HUES64 (cell line): ENCODE measurements at regions not wholly inside any gene's neighbourhood (a gene's known extent, or its start where the extent isn't known, plus 50 kb on each side); places are given as distances from the start of the nearest gene placed in this dataset.

Experiments
- H3K27ac ChIP-seq: 2 replicates; pipeline ENCODE4 v1.7.0; 2013; ENCODE audit warnings: low read depth, low read length, inconsistent platforms
- H3K27me3 ChIP-seq: 2 replicates; pipeline ENCODE4 v1.6.1; 2013; ENCODE audit warnings: mild to moderate bottlenecking, low read length; ENCODE audit not compliant: insufficient read depth
- H3K36me3 ChIP-seq: 2 replicates; pipeline ENCODE4 v1.6.1; 2013; ENCODE audit warnings: mild to moderate bottlenecking, low read length; ENCODE audit not compliant: insufficient read depth
- H3K4me1 ChIP-seq: 2 replicates; pipeline ENCODE4 v1.6.1; 2013; ENCODE audit warnings: mild to moderate bottlenecking, low read length, moderate library complexity; ENCODE audit not compliant: insufficient read depth
- H3K4me3 ChIP-seq: 2 replicates; pipeline ENCODE4 v1.5.1; 2013; ENCODE audit warnings: mild to moderate bottlenecking, low read length, moderate library complexity
- H3K9ac ChIP-seq: 2 replicates; pipeline ENCODE4 v1.6.1; 2013; ENCODE audit warnings: mild to moderate bottlenecking, low read depth, low read length
- H3K9me3 ChIP-seq: 2 replicates; pipeline ENCODE4 v1.6.1; 2013; ENCODE audit warnings: low read depth, low read length; ENCODE audit not compliant: insufficient read depth
- WGBS: fragments of 150-250, 120-280 bp; methylation state at CpG from one replicate; pipeline ENCODE4 v1.1.7; 2013; ENCODE audit warnings: missing lambda C conversion rate; 5-methylcytosine and 5-hydroxymethylcytosine counted together

GRCh38 chr11:69962152-69962551 lies 116.0 kb upstream of the ANO1 start:
- H3K36me3 ChIP-seq = no peaks in the 10 kb centered on the region
- 67% methylated on average over 9 of the region's 9 CpGs for WGBS
- H3K9me3 ChIP-seq = peaks cover 3% of the 10 kb centered on the region; the same call in 1 of the 2 replicates
- peaks cover 31% of the 10 kb centered on the region for H3K4me1 ChIP-seq
- no peak overlapping the region for H3K27ac ChIP-seq
- H3K9ac ChIP-seq = no peak overlapping the region
- H3K4me3 ChIP-seq = no peak overlapping the region
- H3K27me3 ChIP-seq = no peaks in the 10 kb centered on the region

DNA sequence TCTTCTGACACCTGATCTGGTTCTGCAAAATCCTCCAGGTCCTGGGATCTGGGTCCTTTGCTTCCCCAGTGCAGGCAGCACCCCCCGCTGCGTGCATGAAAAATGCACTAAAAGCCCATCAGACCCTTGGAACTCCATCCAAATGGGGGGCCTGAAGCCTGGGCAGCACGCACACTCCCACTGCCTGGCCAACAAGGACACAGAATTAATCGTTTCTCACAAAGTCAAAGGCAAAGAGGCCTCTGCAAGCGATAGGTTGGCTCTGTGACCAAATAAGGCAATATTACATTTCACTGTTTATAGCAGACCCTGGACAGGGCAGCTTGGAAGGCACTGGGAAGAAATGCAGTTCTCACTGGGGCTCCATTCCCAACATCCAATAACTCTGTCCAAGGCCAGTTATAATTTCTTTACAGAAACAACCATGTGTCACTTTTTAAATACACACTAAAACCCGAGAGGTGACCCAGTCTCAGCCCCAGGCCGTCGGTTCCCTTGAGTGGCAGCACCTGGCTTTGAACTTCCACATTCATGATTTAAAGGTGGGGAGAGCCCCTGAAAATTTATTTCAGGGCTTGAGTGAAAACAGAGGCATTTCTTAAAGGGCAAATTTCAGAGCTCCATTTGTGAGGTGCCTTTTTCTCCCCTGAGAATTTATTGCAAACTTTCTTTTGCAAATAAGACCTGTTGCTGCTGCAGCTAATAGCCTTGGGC lies 114.4 kb upstream of the ANO1 start:
- H3K27ac ChIP-seq = peak overlapping the region; percentile 72; the same call in 1 of the 2 replicates
- H3K27me3 ChIP-seq = no peaks in the 10 kb centered on the region
- peaks cover 3% of the 10 kb centered on the region; the same call in 1 of the 2 replicates for H3K9me3 ChIP-seq
- no peaks in the 10 kb centered on the region for H3K36me3 ChIP-seq
- peaks cover 31% of the 10 kb centered on the region for H3K4me1 ChIP-seq
- H3K4me3 ChIP-seq = no peak overlapping the region
- H3K9ac ChIP-seq = peak overlapping the region; percentile 39; the same call in 1 of the 2 replicates
- WGBS = 35% methylated on average over 8 of the region's 8 CpGs

- 82% methylated on average over 6 of the region's 6 CpGs for WGBS
- Histone ChIP-seq H3K36me3 (no peaks in the 10 kb centered on the region), H3K4me3 (no peak overlapping the region), H3K27me3 (no peaks in the 10 kb centered on the region), H3K4me1 (peaks cover 31% of the 10 kb centered on the region), H3K27ac (peak overlapping the region; percentile 72; the same call in 1 of the 2 replicates), H3K9ac (no peak overlapping the region), H3K9me3 (peaks cover 3% of the 10 kb centered on the region; the same call in 1 of the 2 replicates)
These were observed 113.9 kb upstream of the ANO1 start for GRCh38 chr11:69964247-69964643.

DNA sequence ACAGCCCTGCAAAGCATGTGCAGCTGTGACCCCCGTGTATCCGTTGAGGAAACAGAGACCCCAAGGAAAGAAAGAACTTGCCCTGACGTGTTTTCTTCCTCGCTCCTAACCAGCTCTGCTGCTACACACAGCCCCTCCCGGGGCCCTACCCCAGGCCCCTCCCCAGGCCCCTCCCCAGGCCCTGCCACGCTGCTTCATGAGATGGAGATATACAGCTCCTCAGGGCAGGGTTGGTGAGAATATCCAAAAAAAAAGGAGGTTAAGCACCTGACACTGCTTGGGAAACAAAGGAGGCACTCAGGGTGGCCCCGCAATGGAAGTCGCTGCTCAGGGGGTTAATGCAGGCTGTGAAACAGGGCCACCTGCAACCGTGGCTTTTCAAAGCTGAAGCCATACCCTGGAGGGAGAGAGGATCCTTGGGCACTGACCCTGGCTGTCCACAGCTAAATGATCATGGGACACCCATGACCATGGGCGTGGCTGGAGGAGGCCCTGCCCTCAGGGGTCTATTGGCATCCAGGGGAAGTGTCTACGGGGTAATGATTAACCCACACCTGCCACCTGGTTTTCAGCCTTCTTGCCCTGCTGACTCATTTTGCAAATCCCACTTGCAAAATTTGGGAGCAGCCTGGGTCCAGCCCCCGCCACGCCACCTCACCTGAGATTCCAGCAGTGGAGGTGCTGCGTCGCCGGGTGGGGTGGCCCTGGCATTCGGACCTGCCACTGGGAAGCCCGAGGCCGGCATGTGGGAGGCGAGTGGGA lies 112.1 kb upstream of the ANO1 start:
- H3K4me3 ChIP-seq = no peak overlapping the region
- H3K9me3 ChIP-seq = peaks cover 3% of the 10 kb centered on the region; the same call in 1 of the 2 replicates
- H3K36me3 ChIP-seq = no peaks in the 10 kb centered on the region
- H3K27ac ChIP-seq = no peak overlapping the region; the same call in 1 of the 2 replicates
- H3K27me3 ChIP-seq = no peaks in the 10 kb centered on the region
- H3K4me1 ChIP-seq = peaks cover 31% of the 10 kb centered on the region
- WGBS = 72% methylated on average over 20 of the region's 20 CpGs
- H3K9ac ChIP-seq = no peak overlapping the region

DNA sequence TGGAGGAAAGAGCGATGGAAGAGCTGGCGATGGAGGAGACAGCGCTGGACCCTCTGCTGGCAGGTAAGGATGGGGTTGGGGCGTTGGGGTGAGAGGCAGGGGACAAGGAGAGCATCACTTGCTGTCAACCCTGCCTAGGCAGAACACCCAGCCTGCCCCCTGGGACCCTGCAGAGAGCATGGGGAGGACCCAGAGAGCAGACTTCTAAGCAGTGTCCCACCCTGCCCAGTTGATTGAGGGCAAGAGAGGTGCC lies 111.6 kb upstream of the ANO1 start:
- no peaks in the 10 kb centered on the region for H3K27me3 ChIP-seq
- H3K9me3 ChIP-seq = peaks cover 3% of the 10 kb centered on the region; the same call in 1 of the 2 replicates
- H3K4me3 ChIP-seq = no peak overlapping the region
- H3K4me1 ChIP-seq = peaks cover 31% of the 10 kb centered on the region
- no peaks in the 10 kb centered on the region for H3K36me3 ChIP-seq
- H3K9ac ChIP-seq = no peak overlapping the region
- WGBS = 96% methylated on average over 4 of the region's 4 CpGs
- no peak overlapping the region for H3K27ac ChIP-seq

DNA sequence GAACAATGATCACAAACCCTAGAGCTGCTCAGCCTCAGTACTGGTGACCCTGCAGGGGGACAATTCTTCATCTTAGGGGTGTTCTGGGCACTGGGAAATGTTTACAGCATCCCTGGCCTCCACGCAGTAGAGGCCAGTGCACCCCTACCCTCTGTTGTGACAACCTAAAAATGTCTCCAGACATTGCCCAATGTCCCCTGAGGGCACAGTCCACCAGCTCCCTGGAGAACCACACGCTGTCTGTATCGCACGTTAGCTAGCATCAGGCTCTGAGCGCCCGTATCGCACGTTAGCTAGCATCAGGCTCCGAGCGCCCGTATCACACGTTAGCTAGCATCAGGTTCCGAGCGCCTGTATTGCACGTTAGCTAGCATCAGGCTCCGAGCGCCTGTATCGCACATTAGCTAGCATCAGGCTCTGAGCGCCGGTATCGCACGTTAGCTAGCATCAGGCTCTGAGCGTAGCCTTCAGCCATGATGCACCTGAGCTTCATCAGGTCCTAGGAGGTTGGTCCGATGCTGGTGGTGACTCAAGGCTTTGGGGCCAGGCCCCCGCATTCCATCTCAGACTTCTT lies 111.1 kb upstream of the ANO1 start:
- Histone ChIP-seq H3K27me3 (no peaks in the 10 kb centered on the region), H3K4me1 (peaks cover 31% of the 10 kb centered on the region), H3K27ac (no peak overlapping the region), H3K36me3 (no peaks in the 10 kb centered on the region), H3K9me3 (no peaks in the 10 kb centered on the region), H3K9ac (no peak overlapping the region), H3K4me3 (no peak overlapping the region)
- 86% methylated on average over 25 of the region's 25 CpGs for WGBS

GRCh38 chr11:69967484-69967883 lies 110.6 kb upstream of the ANO1 start:
- H3K9ac ChIP-seq = no peak overlapping the region
- H3K27me3 ChIP-seq = no peaks in the 10 kb centered on the region
- no peak overlapping the region for H3K4me3 ChIP-seq
- H3K9me3 ChIP-seq = no peaks in the 10 kb centered on the region
- 93% methylated on average over 6 of the region's 6 CpGs for WGBS
- no peak overlapping the region for H3K27ac ChIP-seq
- no peaks in the 10 kb centered on the region for H3K36me3 ChIP-seq
- peaks cover 29% of the 10 kb centered on the region for H3K4me1 ChIP-seq

- 87% methylated on average over 24 of the region's 24 CpGs for WGBS
- H3K4me3 ChIP-seq = no peak overlapping the region
- H3K9me3 ChIP-seq = no peaks in the 10 kb centered on the region
- no peaks in the 10 kb centered on the region for H3K27me3 ChIP-seq
- no peak overlapping the region for H3K27ac ChIP-seq
- H3K9ac ChIP-seq = no peak overlapping the region
- no peaks in the 10 kb centered on the region for H3K36me3 ChIP-seq
- H3K4me1 ChIP-seq = peaks cover 20% of the 10 kb centered on the region
These were observed 109.4 kb upstream of the ANO1 start for GRCh38 chr11:69968396-69969347.

- no peak overlapping the region; the same call in 1 of the 2 replicates for H3K27ac ChIP-seq
- WGBS = 67% methylated on average over 21 of the region's 21 CpGs
These were observed 108.0 kb upstream of the ANO1 start for GRCh38 chr11:69969890-69970784.

More at GRCh38 chr11:69969890-69970784, 108.0 kb upstream of the ANO1 start:
- H3K9me3 ChIP-seq = no peaks in the 10 kb centered on the region
- H3K9ac ChIP-seq = no peak overlapping the region
- no peaks in the 10 kb centered on the region for H3K27me3 ChIP-seq
- H3K36me3 ChIP-seq = no peaks in the 10 kb centered on the region
- peaks cover 9% of the 10 kb centered on the region; the same call in 1 of the 2 replicates for H3K4me1 ChIP-seq
- H3K4me3 ChIP-seq = no peak overlapping the region
